HG03280 (cell line): ENCODE measurements at regions not wholly inside any gene's neighbourhood (a gene's known extent, or its start where the extent isn't known, plus 50 kb on each side); places are given as distances from the start of the nearest gene placed in this dataset.
"Not testable (repeated sequence)": the region's sequence is repeated elsewhere in the genome, so short reads cannot be mapped to it uniquely, and the experiment has no call there.

Source experiments
- ATAC-seq: cut with Tn5 transposase; IDR thresholded peaks from one replicate; pipeline ENCODE4 v1.9.1; 2021; ENCODE audit warnings: mild to moderate bottlenecking, moderate library complexity; ENCODE audit not compliant: unreplicated experiment

DNA sequence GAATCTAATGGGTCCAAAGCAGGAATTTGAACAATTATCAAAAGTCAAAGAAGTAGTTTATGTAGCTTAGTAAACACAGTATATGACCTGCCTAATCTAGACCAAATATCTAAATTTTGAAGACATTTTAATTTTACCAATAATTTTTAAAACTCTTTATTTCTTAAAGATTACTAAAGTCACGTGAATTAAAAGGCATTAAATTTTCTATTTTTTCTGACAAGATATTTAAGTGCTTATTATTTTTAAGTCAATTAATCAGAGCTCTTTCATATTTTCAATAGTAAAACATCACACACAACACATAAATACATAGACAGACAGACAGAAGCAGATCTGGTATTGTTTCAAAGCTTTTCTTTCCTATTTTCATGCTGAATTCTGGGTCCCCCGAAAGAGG is 89.5 kb downstream of the ZNF467 start:
- ATAC-seq, result no peak

GRCh38 chr7:149683181-149683580 is 90.2 kb downstream of the ZNF467 start:
- ATAC-seq, result no peak

DNA sequence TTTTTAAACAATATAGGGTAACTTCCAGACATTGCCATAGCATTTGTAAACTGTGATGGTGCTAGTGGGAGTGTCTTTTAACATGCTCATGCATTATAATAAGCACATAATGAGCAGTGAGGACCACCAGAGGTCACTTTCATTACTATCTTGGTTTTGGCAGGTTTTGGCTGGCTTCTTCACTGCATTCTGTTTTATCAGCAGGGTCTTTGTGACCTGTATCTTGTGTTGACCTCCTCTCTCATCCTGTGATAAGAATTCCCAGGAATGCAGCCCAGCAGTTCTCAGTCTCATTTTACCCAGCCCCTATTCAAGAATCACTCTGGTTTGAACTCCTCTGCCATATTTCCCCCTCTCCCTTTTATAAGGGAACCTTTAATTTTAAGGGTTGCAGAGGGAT is 91.3 kb downstream of the ZNF467 start:
- ATAC-seq, result no peak

DNA sequence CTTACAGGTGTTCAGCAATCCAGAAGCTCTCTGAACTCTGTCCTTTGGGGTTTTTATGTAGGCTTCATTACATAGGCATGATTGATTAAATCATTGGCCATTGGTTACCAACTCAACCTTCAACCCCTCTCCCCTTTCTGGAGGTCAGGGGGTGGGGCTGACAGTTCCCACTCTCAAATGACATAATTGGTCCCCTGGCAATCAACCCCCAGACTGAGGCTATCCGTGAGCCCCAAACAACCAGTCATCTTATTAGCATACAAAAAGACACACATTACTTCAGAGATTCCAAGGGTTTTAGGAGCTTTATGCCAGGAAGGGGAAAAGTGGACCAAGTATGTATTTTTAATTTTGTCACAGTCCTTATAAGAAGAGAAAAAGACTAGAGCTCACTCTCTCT is 92.1 kb downstream of the ZNF467 start:
- no peak for ATAC-seq

DNA sequence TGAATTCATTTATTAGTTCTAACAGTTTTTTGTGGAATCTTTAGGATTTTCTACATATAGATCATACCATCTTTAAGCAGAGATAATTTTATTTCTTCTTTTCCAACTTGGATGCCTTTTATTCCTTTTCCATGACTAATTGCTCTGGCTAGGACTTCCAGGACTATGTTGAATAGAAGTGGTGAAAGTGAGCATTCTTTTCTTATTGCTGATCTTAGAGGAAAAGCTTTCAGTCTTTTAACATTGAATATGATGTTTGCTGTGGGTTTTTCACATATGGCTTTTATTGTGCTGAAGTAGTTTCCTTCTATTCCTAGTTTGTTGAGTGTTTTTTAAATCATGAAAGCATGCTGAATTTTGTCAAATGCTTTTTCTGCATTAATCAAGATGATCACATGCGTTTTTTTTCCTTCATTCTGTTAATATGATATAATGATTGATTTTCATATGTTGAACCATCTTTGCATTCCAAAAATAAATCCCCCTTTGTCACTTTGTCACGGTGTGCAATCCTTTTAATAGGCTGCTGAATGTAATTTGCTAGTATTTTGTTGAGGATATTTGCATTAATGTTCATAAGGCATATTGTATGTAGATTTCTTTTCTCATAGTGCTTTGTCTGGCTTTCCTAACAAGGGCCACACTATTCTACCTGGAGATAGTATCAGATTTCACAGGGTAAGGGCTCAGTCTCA is 92.9 kb downstream of the ZNF467 start:
- no peak for ATAC-seq

GRCh38 chr7:149674728-149675385 is 98.5 kb downstream of the ZNF467 start:
- not testable (repeated sequence) for ATAC-seq

- no peak for ATAC-seq
These were observed 100.4 kb downstream of the ZNF467 start for GRCh38 chr7:149673006-149673405.

GRCh38 chr7:149670288-149670687 is 103.1 kb downstream of the ZNF467 start:
- ATAC-seq, result no peak

GRCh38 chr7:149669121-149669818 is 104.1 kb downstream of the ZNF467 start:
- ATAC-seq, result no peak

DNA sequence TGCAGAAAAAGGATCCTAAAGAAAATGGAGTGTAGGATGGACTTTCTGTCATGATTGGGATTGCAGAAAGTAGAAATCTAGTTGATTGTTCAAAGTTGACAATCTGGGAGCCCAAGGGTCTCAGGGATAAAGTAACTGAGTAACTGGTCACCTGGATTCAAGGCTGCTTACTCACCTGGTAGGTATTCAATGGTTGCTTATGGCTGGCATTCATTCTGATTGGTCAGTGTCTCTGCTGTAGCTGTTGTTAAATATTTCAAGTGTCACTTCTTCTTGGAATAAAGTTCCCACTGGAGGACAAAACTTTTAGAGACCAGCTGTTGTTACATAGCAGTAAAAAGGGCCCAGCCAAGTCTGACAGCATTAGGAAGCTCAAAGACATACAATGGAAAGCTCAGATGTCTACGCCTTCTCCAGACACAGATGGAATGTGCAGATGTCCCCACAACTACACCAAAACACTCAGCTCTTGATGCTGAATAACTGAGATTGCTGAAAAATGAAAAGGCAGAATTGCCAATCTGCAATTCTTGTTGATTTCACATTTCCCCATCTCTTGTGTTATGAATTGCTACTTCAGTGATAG is 106.9 kb downstream of the ZNF467 start:
- ATAC-seq, result no peak

- not testable (repeated sequence) for ATAC-seq
These were observed 107.8 kb downstream of the ZNF467 start for GRCh38 chr7:149665618-149666017.

DNA sequence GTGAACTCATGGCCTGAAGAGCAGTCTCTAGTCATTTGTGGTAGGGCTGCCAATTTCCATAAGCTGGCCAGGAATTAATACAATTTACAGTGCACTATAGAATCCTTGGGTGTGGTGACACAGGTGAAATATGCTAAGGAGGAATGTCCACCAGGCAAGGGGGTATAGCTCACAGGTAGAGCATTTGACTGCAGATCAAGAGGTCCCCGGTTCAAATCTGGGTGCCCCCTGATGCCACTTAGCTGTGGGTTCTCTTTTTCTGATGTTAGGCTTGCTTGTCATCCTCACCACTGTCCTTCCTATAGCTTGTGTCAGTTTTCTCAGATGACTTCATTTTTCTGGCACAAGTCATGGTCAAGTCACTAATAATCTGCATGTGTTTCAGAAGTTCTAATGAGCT is 108.7 kb downstream of the ZNF467 start:
- no peak for ATAC-seq

DNA sequence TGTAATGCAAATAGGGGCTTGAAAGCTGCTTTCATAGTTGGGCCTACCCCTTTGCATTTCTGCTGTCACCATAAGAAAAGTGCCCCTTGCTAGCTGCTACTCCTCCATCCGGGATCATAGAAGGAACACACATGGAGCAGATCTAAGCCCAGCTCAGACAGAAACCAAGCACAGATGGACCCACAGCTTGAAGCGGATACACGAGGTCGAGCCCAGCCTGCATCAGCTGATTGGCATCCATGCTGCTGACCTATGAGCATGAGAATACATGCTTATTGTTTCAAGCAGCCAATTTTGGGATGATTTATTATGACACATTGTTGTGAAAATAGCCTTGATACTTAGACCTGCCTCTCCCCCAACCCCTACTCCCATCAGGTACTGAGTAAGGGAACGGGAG is 109.2 kb downstream of the ZNF467 start:
- ATAC-seq, result no peak

DNA sequence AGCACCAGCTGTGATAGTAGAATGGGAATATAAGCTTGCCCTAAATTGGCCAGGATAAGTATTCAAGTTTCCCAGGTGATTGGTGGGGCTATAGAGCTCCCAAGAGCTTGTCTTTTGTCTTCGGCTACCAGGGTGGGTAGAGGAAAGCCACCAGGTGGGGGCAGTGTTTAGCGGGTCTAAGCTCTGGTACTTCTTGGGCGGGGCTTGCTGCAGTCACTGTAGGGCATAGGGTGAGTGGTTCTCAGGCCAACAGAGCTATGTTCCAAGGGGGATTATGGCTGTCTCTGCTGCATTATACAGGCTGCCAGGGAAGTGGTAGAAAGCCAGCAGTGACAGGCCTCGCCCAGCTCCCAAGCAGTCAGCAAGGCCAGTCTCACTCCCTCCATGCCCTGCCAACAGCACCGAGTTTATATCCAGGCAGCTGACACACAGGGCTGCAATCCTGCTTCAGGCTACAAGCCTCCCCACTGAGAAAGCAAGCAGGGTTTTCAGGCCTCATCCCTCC is 110.7 kb downstream of the ZNF467 start:
- peak; percentile 99 for ATAC-seq

DNA sequence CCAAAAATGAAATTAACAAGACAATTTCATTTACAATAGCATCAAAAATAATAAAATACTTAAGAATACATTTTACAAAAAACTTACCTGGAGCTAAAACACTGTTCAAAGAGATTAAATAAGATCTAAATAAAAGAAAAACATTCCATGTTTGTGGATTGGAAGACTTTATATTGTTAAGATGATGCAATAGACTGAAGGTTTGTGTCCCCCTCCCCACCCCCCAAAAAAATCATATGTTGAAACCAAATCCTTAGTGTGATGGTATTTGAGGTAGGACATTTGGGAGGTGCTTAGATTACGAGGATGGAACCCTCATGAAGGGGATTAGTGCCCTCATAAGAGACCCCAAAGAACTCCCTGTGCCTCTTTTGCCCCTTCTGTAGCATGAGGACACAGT is 117.6 kb downstream of the ZNF467 start:
- ATAC-seq, result no peak

DNA sequence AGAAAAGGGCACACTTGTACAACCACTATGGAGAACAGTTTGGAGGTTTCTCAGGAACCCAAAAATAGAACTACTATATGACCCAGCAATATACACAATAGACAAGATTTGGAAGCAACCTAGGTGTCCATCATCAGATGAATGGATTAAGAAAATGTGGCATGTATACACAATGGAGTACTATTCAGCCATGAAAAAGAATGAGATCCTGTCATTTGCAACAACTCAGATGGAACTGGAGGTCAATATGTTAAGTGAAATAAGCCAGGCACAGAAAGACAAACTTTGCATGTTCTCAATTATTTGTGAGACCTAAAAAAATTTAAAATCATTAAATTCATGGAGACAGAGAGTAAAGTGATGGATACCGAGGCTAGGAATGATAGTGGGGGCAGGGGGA is 118.8 kb downstream of the ZNF467 start:
- ATAC-seq, result no peak

DNA sequence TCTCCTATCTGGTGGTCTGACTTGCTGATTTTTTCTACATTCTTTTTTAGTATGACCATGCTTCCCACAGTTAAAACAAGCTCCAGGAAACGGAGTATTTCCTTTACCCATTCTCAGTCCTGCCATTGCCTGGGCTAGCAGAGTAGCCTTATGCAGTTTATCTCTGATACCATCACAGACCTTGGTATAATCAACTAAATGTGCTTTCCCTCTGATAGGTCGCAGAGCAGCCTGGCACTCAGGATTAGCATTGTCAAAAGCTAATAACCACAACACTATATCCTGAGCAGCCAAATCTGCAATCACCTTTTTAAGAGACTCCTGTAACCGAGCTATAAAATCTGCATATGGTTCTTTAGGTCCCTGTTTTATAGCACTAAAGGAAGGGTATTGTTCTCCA is 123.2 kb downstream of the ZNF467 start:
- not testable (repeated sequence) for ATAC-seq

DNA sequence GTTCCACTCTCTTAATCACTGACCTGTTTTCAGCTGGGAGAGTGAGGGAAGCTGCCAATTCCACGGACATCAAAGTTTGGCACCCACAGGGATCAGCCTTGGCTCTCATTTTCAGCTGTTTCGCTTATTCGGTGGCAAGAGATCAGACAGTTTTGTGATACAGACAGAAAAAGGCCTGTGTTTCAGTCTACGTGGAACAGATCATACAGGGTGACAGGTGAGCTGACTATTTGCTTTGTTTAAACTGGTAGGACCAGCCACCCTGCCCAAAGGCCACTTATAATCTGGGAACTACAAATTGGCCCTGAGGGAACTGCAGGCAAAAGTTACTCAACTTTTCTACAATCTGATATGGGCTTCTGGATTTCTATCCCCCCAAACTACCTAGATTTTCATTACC is 128.6 kb downstream of the ZNF467 start:
- no peak for ATAC-seq

DNA sequence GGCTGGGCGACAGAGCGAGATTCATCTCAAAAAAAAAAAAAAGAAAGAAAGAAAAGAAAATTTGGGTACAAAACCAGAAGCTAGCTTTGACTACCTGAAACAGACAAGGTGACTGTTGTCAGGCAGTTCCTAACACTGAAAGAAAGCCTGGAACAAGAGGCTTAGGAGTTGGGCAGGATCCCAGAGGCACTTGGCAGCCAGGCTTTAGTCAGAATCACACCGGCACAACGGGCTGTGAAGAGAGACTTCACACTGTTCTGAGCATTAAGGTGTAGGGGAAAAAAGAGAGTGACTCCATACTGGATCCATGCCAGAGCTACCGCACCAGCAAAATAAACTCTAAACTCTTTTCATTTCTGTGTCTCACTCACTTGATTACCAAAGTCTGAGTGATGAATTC is 130.8 kb downstream of the ZNF467 start:
- no peak for ATAC-seq

DNA sequence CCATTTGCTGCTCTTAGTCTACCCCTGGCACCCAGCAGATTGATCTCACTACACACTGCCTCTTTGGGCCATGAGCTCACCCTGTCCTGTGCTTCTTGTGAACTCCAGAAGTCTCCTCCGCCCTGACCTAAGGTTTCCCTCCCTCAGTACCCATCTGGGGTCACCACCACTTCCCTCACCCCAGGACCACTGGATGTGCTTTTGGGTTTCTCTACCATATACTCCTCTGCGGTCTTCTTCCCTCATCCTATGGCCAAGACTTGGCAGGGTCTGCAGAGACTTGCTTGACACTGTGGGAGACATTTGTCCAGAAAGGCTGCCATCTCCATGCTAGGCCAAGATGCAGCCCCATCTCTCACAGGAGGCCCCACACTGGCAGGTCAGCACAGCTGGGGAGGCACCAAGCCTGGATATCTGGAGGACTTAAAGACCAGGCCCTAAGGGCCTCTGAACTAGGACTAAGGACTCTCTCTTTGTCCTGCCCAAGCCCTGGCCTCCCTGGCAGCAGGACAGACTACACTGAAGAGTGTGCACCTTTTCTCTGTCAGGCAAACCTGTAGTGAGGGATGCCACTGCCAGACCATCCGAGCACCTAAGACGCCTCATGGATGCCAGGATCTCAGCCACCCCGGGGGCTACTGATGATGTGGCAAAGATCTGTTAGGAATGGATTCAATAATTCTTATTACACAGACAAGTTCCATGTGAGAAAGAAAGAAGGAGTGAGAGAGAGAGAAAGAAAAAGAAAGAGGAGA is 134.6 kb downstream of the ZNF467 start:
- ATAC-seq, result no peak
